HG02759 (cell line): ENCODE measurements at regions not wholly inside any gene's neighbourhood (a gene's known extent, or its start where the extent isn't known, plus 50 kb on each side); places are given as distances from the start of the nearest gene placed in this dataset.
"Not testable (repeated sequence)": the region's sequence is repeated elsewhere in the genome, so short reads cannot be mapped to it uniquely, and the experiment has no call there.

Experiments
- ATAC-seq: cut with Tn5 transposase; IDR thresholded peaks from one replicate; pipeline ENCODE4 v1.9.1; 2021; ENCODE audit warnings: mild to moderate bottlenecking, moderate library complexity; ENCODE audit not compliant: unreplicated experiment

GRCh38 chr10:76621886-76622620 is 1015.6 kb downstream of the KCNMA1 start:
- no peak for ATAC-seq

DNA sequence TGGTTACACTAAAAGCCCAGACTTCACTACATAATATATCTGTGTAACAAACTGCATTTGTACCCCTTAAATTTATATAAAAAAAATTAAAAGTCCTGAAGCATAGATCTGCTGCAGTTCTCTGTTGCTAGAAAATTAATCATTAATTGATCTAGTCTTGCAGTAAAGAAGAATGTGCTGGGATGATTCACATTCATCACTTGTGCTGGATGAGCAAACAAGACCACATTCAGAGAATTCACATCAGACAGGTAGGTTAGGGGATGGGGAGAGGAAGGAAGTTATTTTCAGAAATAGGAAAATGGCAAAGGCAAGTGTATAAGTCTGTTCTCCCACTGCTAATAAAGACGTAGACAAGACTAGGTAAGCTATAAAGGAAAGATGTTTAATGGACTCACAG is 1019.0 kb downstream of the KCNMA1 start:
- no peak for ATAC-seq

- ATAC-seq: no peak
Observed at GRCh38 chr10:76618171-76618570, 1019.4 kb downstream of the KCNMA1 start.

DNA sequence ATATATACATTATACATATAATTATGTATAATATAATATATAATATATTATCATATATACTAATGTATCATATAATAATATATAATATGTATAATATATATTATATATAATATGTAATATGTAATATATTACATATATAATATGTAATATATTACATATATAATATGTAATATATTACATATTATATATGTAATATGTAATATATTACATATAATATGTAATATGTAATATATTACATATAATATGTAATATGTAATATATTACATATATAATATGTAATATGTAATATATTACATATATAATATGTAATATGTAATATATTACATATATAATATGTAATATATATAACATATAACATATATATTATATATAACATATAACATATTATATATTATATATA is 1020.9 kb downstream of the KCNMA1 start:
- not testable (repeated sequence) for ATAC-seq

- ATAC-seq: no peak
Observed at GRCh38 chr10:76615049-76615448, 1022.6 kb downstream of the KCNMA1 start.
